ENCODE measurements at regions not wholly inside any gene's neighbourhood (a gene's known extent, or its start where the extent isn't known, plus 50 kb on each side); places are given as distances from the start of the nearest gene placed in this dataset.

DNA sequence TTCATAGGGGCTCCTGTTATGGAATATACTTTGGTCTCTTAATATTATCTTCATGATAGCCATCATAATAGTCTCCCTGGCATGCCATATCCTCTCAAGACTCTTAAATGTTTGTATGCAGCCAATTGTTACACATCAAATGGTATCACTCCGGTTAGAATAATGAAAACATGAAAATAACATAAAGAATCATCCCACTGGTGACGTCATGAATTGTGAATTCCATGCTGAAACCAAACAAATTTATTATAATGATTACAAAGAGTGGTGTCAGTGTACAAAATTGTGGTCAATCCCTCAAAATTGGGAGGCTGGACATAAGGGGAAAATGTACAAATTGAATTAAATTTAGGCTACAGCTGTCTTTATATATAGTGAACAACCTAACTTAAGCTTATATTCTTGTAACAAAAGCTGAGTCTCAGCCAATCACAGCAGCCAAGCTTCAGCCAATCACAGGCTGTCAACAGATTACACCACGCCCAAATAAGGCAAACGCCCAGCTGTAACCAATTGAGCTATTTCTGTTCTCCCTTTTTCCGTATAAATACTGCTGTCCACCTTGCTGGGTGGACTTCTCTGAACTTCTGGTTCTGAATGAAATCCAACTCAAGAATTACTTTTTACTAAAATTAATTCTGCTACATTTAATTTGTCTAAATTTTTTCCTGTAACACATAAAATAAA lies 156.1 kb downstream of the CHD9NB start:
- H3K27ac ChIP-seq, result no peak overlapping the region
- TF ChIP-seq, protein P1, sequence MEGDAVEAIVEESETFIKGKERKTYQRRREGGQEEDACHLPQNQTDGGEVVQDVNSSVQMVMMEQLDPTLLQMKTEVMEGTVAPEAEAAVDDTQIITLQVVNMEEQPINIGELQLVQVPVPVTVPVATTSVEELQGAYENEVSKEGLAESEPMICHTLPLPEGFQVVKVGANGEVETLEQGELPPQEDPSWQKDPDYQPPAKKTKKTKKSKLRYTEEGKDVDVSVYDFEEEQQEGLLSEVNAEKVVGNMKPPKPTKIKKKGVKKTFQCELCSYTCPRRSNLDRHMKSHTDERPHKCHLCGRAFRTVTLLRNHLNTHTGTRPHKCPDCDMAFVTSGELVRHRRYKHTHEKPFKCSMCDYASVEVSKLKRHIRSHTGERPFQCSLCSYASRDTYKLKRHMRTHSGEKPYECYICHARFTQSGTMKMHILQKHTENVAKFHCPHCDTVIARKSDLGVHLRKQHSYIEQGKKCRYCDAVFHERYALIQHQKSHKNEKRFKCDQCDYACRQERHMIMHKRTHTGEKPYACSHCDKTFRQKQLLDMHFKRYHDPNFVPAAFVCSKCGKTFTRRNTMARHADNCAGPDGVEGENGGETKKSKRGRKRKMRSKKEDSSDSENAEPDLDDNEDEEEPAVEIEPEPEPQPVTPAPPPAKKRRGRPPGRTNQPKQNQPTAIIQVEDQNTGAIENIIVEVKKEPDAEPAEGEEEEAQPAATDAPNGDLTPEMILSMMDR (conservative IDR thresholded peaks at IDR 0.05), result no peak

DNA sequence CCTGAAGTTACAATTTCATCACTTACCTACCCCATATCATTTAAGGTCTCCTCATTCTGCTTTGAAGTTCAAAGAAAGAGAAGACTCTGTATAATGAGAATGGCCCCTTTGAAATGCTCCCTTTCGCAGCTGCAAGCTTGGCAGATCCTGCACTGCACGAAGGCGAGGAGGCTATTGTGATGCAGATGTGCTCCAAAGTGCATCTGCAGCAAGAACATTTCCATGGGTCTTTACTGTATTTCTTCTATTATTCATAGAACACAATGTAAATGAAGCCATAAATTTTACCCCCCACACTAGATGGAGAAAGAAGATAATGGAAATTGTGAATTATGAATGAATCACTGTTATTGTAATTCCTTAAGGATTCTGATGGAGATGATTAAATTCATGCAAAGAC lies 178.7 kb downstream of the CHD9NB start:
- TF ChIP-seq, protein P1 (conservative IDR thresholded peaks at IDR 0.05), result no peak
- TF ChIP-seq ZFX (IDR thresholded peaks at IDR 0.05), result no peak

DNA sequence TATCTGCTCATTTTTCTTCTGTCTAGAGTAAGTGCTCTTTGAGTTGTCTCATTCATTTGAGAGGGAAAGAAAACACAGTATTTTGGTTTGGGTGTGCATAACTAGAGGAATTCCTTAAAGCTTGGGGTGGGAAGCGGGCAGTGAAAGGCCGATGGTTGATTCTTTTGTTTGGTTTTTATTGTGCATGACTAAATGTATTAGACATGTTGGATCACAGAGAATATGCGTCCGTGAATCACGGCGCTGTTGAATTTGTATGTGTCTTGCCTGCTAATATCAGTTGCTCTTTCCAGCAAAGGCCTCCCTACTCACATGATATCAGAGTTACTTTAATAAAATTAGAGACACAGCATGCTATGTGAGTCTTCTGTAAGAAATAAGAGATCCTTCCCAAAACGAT lies 180.0 kb downstream of the CHD9NB start:
- TF ChIP-seq, protein P1 (conservative IDR thresholded peaks at IDR 0.05), result no peak
- TF ChIP-seq ZFX (IDR thresholded peaks at IDR 0.05), result no peak

More for the DNA sequence above, 178.7 kb downstream of the CHD9NB start:
- no peak overlapping the region for H3K27ac ChIP-seq

DNA sequence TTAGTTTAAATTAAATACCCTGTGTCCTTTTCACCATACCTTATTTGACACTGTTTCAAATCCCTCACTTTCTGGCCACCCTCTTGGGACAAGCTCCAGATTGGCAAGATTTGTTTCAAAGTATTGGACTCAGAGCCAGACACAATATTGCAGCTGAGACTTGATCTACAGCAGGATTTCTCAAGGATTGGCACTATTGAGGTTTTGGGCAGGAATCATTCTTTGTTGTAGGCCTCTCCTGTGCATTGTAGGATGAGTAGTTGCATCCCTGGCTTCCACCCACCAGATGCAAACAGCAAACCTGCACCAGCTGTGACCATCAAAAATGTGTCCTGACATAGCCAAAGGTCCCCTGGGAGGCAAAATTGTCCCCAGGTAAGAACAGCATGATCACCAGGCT lies 181.2 kb downstream of the CHD9NB start:
- TF ChIP-seq, protein P1 (conservative IDR thresholded peaks at IDR 0.05), result no peak
- no peak for TF ChIP-seq ZFX (IDR thresholded peaks at IDR 0.05)
- H3K27ac ChIP-seq, result no peak overlapping the region

More for the DNA sequence above, 180.0 kb downstream of the CHD9NB start:
- H3K27ac ChIP-seq, result no peak overlapping the region

DNA sequence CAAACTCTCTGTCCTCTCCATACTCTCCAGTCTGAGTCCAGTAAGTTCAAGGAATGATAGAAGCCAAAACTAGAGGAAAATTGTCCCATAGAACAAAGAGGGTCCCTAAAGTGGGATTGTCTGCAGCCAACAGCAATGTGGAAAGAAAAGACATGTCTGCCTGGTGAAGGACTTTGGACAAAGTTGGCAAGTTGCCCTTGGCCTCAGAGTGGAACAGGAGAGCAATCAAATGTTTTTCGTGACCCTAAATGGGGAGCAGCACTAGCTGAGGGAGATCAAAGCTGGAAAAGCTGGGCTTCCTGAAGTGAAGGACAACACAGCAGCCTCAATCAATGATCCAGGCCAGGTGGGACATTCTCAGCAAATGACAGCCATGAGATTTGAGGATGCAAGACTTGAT lies 183.5 kb downstream of the CHD9NB start:
- TF ChIP-seq, protein P1 (conservative IDR thresholded peaks at IDR 0.05), result no peak
- no peak for TF ChIP-seq ZFX (IDR thresholded peaks at IDR 0.05)

DNA sequence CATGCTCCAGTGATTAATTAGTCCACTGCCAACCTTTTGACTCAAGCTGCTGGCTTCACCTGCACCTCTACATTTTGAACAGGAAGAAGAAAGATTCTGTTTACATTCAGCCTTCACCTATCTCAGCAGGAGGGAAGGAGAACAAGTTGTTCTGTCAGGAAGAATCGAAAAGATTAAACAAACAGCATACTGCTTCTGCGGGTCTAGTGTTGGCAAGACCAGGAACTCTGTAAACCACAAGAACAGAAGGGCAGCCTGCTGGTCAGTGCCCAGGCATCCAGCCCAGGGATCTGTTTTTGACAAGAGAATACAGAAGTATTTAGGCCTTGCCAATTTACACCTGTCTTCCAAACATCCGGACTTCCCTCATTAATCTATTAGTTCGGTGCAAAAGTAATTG lies 189.7 kb downstream of the CHD9NB start:
- no peak for TF ChIP-seq ZFX (IDR thresholded peaks at IDR 0.05)
- TF ChIP-seq, protein P1 (conservative IDR thresholded peaks at IDR 0.05), result no peak
- peak overlapping the region; percentile 85 for H3K27ac ChIP-seq

More for the DNA sequence above, 183.5 kb downstream of the CHD9NB start:
- H3K27ac ChIP-seq, result no peak overlapping the region

DNA sequence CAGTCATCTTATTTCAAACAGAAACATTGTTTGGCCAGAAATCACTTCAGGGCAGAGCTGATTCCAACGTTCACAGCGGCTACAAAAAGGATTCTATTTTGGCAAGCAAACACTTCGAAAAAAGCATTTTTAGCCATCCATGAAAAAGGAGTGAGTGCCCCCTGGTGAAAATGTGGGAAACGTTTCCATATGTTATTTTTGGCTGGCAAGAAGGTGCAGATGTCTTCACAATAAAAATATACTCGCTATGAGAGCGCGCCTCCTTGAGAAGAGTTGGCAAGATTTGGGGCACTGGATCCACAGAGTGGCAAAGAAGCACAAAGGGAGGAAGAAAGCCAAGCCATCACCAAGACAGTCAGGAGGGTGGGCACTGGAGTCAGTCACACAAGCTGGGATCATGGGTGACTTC lies 191.1 kb downstream of the CHD9NB start:
- H3K27ac ChIP-seq, result peak overlapping the region; percentile 85
- TF ChIP-seq, protein P1 (conservative IDR thresholded peaks at IDR 0.05), result peak; percentile 30
- TF ChIP-seq ZFX (IDR thresholded peaks at IDR 0.05), result no peak

Data from C4-2B (cell line).